Cerebellar cortex (tissue), 1 donor: ENCODE measurements at regions not wholly inside any gene's neighbourhood (a gene's known extent, or its start where the extent isn't known, plus 50 kb on each side); places are given as distances from the start of the nearest gene placed in this dataset.

Source experiments
- DNase-seq: peaks from one replicate; pipeline ENCODE4 v3.0.0-alpha.2; 2015; ENCODE audit warnings: low spot score

- no peak for DNase-seq
Measured at GRCh38 chr12:14153803-14154202, 172.4 kb upstream of the GRIN2B start.

GRCh38 chr12:14156606-14157005 is 175.2 kb upstream of the GRIN2B start:
- no peak for DNase-seq

- DNase-seq, result no peak
Measured at GRCh38 chr12:14157088-14157747, 175.8 kb upstream of the GRIN2B start.

- no peak for DNase-seq
Measured at GRCh38 chr12:14164266-14164665, 182.9 kb upstream of the GRIN2B start.

GRCh38 chr12:14167005-14167628 is 185.7 kb upstream of the GRIN2B start:
- DNase-seq, result peak; percentile 72

GRCh38 chr12:14169281-14169680 is 187.9 kb upstream of the GRIN2B start:
- DNase-seq, result no peak

GRCh38 chr12:14171106-14171505 is 189.7 kb upstream of the GRIN2B start:
- no peak for DNase-seq

GRCh38 chr12:14175206-14175605 is 190.3 kb upstream of the ATF7IP start:
- DNase-seq, result no peak

- DNase-seq, result peak; percentile 43
Measured at GRCh38 chr12:14185427-14186192, 179.9 kb upstream of the ATF7IP start.

- DNase-seq, result no peak
Measured at GRCh38 chr12:14186193-14186502, 179.3 kb upstream of the ATF7IP start.

GRCh38 chr12:14187002-14187401 is 178.5 kb upstream of the ATF7IP start:
- DNase-seq, result no peak

- no peak for DNase-seq
Measured at GRCh38 chr12:14187966-14188365, 177.5 kb upstream of the ATF7IP start.

GRCh38 chr12:14188744-14189143 is 176.7 kb upstream of the ATF7IP start:
- no peak for DNase-seq

- DNase-seq, result no peak
Measured at GRCh38 chr12:14190694-14191093, 174.8 kb upstream of the ATF7IP start.

GRCh38 chr12:14191612-14192011 is 173.9 kb upstream of the ATF7IP start:
- no peak for DNase-seq

- DNase-seq, result no peak
Measured at GRCh38 chr12:14193639-14194038, 171.8 kb upstream of the ATF7IP start.

- no peak for DNase-seq
Measured at GRCh38 chr12:14194572-14194971, 170.9 kb upstream of the ATF7IP start.

GRCh38 chr12:14199455-14200198 is 165.9 kb upstream of the ATF7IP start:
- no peak for DNase-seq

- DNase-seq, result no peak
Measured at GRCh38 chr12:14200598-14200997, 164.9 kb upstream of the ATF7IP start.

- DNase-seq, result no peak
Measured at GRCh38 chr12:14201291-14201690, 164.2 kb upstream of the ATF7IP start.

- no peak for DNase-seq
Measured at GRCh38 chr12:14207905-14208551, 157.5 kb upstream of the ATF7IP start.

- DNase-seq, result peak; percentile 18
Measured at GRCh38 chr12:14211947-14212387, 153.5 kb upstream of the ATF7IP start.
